IMR-90 (cell line): ENCODE measurements at regions not wholly inside any gene's neighbourhood (a gene's known extent, or its start where the extent isn't known, plus 50 kb on each side); places are given as distances from the start of the nearest gene placed in this dataset.
"Not testable (repeated sequence)": the region's sequence is repeated elsewhere in the genome, so short reads cannot be mapped to it uniquely, and the experiment has no call there.

Source experiments
- BHLHE40 ChIP-seq: fragments of 150-350 bp; IDR thresholded peaks from 2 replicates; pipeline ENCODE4 v1.6.1; 2016; ENCODE audit warnings: mild to moderate bottlenecking, low read depth, low read length
- CEBPB ChIP-seq: IDR thresholded peaks from 2 replicates; pipeline ENCODE4 v1.6.1; 2012; ENCODE audit warnings: low read depth, low read length, improper control_type of control experiment
- CTCF ChIP-seq: conservative IDR thresholded peaks from 2 replicates; pipeline ENCODE4 v1.5.1; 2012; ENCODE audit warnings: mild to moderate bottlenecking, low read depth, low read length, improper control_type of control experiment
- ELK1 ChIP-seq: fragments of 150-350 bp; IDR thresholded peaks from 2 replicates; pipeline ENCODE4 v1.6.1; 2016; ENCODE audit warnings: low read depth, mild to moderate bottlenecking, low read length, moderate library complexity, borderline replicate concordance
- MAZ ChIP-seq: IDR thresholded peaks from 2 replicates; pipeline ENCODE4 v1.6.1; 2012; ENCODE audit warnings: low read depth, mild to moderate bottlenecking, low read length, improper control_type of control experiment, moderate library complexity, borderline replicate concordance
- MXI1 ChIP-seq: IDR thresholded peaks from 2 replicates; pipeline ENCODE4 v1.6.1; 2012; ENCODE audit warnings: low read depth, mild to moderate bottlenecking, low read length, moderate library complexity, borderline replicate concordance
- POLR2A ChIP-seq: IDR thresholded peaks from 2 replicates; pipeline ENCODE4 v1.6.1; 2012; ENCODE audit warnings: mild to moderate bottlenecking, low read depth, low read length
- RAD21 ChIP-seq: IDR thresholded peaks from 2 replicates; pipeline ENCODE4 v1.6.1; 2012; ENCODE audit warnings: low read length, improper control_type of control experiment
- RCOR1 ChIP-seq: IDR thresholded peaks from 2 replicates; pipeline ENCODE4 v1.6.1; 2012; ENCODE audit warnings: mild to moderate bottlenecking, low read length, improper control_type of control experiment; ENCODE audit not compliant: insufficient replicate concordance

DNA sequence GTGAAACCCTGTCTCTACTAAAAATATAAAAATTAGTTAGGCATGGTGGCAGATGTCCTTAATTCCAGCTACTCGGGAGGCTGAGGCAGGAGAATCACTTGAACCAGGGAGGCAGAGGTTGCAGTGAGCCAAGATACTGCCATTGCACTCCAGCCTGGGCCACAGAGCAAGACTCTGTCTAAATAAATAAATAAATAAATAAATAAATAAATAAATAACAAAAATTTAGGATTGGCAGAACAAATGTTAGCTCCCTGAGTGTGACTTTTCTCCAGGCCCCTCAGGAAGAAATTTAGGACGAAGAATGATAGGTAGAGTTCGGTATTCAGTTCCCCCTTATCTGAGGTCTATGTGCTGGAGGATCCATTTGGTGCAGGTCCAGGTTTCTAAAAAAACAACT, 181.2 kb downstream of the CD47 start:
- TF ChIP-seq CTCF, RCOR1, POLR2A, ELK1, MXI1, MAZ, RAD21, CEBPB, BHLHE40: not testable (repeated sequence)
